IPS-NIHi7 (cell line): ENCODE measurements at regions not wholly inside any gene's neighbourhood (a gene's known extent, or its start where the extent isn't known, plus 50 kb on each side); places are given as distances from the start of the nearest gene placed in this dataset.
A peak's percentile ranks its signal among the peaks of the same experiment; 100 is the strongest.

Experiments
- DNase-seq: peaks from one replicate; pipeline ENCODE4 v3.0.0; 2012; ENCODE audit warnings: mixed read lengths; ENCODE audit errors: extremely low spot score

DNA sequence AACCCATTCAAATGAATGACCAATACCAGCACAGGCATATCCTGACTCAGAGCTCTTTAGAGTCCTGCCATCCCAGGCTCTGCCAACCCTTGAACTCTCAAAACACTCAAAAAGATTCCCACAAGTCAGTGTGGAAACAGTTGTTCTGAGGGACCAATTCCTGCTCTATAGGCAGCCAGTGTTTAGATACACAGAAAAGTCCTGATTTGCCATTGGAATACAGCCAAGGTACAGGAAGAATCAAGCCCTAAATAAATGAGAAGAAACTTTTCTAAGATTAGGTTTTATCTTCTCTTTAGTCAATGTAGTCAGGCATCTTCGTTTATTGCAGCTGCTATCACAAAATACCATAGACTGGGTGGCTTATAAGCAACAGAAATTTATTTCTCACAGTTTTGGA, 626.8 kb upstream of the ARID1B start:
- DNase-seq = no peak

DNA sequence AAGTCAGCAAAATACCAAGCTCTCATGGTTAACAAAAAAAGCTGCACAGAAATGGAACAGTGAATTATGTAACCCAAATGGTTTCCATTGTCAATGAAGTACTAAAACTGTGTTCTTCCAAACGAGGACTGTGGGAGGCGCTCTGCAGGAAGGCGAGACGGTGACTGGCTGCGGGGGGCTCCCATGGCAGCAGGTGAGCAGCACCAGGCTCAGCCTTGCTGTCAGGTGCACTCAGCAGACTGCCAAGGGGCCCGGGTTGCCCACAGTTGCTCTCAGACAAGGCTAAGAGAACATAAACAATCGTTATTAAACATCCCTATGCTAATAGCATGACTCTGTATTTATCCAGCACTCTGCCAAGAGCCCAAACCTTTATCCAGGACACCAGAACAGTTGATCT, 630.3 kb upstream of the ARID1B start:
- no peak for DNase-seq

DNA sequence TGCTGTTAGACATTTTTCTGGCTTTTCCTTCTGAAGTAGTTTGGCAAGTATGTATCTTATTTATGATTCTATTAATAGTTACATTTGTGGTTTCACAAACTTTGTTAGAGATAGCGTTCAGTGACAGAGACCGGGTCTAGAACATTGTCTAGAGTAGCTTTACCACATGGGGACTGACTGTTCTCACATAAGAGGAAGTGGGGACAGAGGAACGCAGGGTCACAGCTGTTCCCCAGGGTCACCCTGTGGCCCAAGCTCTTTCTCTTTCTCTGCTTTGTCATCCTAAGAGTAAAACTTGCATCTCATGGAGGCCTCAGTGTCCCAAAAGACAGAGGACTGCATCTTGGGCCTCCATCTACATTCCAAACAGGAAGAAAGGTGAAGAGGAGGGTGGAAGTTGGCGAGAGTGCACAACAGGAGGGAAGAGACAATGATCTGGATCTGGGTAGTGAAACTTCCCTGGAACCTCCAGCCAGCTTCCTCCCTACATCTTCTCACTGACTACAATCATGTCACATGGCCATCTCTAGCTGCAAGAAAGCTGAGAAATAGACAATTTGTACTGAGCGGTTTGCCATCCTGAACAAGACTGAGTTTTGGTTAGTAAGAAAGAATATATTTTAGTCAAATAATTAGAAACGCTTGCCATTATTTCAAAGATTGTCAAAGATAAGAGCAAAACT, 645.8 kb upstream of the ARID1B start:
- no peak for DNase-seq

DNA sequence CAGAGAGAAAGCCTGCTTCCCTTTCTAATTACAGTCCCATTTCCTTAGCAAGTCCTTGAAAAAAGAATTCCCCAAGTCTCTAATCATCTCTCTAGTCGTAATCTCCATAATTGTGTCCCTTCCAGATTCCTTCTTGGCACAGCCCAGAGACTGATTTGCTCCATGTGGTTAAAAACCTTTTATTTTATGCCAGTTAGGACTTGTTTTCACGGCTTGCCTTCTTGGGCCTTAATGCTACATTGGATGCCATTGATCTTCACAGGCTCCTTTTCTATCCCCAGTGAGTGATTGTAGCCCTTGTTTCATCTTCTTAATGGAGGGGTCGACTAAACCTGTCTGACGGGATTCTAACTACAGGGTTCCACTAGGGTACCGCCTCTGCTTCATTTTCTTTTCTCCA, 650.6 kb upstream of the ARID1B start:
- DNase-seq = no peak

DNA sequence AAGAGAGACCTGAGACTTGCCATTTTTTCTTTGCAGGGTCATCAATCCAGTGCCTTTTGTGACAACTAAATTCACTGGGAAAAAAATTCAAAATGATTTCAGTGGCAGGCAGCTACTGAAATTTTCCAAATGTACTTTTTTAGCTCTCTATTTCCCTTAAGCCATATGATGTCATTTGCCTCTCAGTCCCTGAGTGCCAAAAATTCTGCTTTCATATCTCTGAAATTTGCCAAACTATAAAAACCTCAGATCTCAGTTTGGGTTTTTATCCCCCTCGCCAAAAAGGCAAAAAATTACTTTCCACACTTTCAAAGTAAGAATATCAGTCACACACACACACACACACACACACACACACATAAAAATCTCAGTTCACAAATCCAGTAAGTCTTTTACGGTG, 651.3 kb upstream of the ARID1B start:
- DNase-seq = no peak

DNA sequence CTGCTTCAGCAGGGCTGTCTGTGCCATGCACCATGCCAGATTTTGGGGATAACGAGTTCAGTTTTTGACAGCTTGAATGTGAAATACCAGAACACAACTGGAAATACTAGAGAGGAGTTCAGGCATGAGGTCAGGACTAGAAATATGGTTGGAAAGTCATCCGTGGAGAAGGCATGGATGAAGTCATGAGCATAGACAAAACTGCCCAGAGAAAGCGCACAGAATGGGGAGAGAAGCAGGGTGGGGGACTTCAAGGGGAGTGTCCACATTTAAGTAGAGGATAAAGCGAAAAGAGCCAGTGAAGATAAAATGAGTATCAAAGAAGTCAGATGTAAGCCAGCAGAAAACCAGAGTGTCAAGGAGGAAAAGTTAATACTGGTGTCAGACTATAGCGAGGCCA, 653.4 kb upstream of the ARID1B start:
- no peak for DNase-seq

DNA sequence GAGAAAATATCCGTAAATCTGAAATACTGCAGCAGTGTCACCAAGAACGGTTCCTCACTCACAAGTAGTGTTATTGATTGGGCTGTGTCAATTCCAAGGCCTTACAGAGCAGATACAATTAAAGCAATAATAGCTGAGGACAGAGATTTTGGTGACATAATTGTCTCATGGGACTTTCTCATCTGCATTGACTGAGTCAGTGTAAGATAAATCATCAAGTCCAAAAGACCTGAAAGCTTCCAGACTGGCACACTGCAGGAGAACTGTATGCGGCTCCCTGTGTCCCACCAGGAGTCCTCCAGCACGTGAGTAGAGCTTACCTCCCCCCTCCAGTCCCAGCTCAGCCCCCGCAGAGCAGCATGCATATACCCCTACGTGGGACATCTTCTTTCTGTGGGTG, 655.2 kb upstream of the ARID1B start:
- DNase-seq = no peak

DNA sequence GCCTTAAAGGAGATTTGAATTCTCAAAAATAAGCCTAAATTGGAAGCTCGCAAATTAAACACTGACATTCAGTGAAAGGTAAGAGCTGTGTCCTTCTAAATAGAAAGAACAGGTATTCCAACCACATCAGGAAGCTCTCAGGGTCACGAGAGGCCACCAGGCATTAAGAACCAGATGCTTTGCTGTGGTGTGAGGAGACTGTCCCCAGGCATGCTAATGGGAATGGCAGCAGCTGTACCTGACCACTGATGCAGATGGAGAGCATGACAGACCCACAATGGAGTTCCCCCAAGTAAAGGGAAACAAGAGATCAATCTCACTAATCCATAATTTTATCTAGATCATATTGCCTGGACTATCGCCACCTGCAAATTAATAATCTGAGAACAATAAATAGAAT, 658.9 kb upstream of the NOX3 start:
- no peak for DNase-seq

DNA sequence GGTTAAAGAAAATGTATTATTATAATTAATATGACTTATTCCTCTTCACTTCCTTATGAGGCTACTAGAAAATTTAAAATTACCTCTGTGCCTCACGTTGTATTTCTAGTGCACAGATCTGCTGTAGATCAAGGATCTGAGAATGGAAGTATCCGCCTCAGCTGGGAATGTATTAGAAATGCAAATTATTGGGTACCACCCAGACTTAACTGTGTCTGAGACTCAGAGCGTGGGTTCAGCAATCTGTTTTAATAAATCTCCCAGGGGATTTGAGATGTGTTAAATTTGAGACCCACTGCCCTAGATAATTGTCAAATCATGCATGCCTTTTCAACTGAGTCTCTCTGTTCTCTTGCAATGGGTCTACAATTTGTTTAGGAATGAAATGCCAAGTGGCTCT, 658.0 kb upstream of the NOX3 start:
- DNase-seq = no peak

DNA sequence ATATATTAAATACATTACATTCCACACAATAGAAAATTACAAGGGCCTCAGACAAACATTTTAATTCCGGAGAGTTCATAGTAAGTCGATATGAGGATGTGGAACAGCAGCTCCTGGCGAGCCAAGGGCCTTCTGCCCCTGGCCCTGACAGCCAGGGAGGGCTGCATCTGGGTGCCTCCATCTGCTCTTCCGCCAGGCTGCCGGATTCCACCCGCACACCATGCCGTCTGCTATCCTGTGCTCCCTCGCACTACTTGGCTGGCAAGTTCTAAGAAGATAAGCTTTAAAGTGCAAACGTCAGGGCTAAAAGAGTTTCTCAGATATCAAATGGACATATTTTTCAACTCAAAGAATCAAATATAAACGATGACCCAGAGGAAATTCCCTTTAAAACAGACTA, 656.3 kb upstream of the NOX3 start:
- no peak for DNase-seq

DNA sequence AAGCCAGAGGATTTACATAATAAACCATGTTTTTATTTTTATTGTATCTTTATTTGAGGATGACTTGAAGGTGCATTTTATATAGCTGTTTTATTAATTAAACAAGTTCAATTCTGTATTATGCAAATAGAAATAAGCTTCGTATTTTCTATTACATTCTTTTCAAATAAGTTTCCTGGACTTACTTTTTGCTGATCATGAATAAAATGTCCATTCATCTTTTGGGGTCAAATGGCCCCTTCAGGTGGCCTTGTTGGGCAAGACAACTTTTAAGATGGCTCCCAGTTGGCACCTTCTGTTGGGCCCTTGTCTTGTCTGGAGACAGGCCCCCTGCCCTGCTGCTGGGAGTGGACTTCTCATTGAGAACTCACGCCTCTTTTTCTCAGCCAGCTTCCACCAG, 654.6 kb upstream of the NOX3 start:
- no peak for DNase-seq

DNA sequence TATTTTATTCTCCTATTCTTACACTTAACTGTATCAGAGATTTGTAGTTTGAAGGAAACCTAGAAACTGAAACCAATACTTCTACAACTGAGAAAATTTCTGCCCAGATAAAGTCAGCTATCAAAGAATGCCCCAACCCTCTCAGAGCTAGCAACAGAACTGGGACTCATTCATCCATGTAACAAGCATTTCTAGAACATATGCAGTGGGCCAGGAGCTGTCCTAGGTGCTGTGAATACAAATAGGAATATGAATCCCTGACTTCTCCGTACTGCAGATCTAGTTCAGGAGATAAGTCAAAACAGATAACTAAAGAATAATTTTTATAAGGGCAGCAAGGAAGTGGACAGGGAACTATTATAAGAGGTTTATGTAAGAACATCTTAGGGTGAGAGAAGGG, 654.1 kb upstream of the NOX3 start:
- DNase-seq = no peak

DNA sequence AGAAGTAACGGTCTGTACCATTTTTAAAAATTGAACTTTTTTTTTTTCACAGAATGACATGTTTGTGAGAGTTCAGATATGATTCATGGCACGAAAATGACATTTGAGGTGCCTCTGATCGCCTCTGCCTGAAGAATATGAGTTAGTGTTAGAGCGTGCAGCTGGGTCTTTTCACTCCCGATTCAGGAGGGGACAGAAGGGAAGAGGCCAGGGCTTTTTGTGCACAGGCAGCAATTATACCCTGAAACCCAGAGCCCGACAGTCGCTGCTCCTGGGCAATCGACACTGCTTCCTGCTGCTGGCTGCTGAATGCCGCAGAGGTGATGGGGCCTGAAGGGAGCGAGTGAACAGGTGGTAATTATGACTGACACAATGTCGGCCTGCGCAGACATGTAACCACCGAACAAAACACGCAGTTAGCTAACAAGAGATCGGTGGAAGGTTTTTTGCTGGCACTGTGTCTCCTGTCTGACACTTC, 652.0 kb upstream of the NOX3 start:
- no peak for DNase-seq

DNA sequence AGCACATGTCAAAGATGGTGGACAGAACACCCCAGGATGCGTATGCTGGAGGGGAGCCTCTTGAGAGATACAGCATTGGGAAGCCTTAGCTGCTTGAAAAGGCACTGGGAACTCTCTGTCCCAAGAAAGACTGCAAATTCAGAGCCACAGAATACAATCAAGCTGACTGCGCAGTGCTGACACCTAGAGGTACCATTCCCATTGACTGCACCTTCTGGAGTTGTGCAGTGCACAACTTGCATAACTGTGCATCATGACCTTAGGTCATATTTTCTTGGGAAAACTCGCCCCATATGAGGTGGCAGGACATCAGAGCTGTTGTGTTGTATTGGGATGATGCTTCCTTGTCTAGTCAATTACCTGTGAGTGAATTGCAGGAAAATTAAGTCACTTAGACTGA, 646.5 kb upstream of the NOX3 start:
- DNase-seq = peak; percentile 54

DNA sequence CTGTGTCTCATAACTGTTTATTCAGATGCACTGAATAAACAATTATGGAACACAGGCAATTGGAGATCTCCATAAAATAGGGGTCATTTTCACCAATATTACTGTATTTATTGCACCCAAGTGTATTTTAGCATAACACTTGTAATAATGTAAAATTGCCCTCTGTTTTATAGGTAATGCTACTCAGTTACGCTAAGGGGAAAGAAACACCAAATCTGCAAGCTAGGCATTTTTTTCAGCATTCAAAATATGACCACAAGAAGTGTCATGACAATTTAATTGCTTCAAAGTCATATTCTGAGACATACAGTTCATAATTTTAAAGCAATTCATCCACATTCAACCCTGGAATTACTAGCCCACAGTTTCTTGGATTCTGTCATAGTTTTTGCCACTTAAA, 643.2 kb upstream of the NOX3 start:
- no peak for DNase-seq

DNA sequence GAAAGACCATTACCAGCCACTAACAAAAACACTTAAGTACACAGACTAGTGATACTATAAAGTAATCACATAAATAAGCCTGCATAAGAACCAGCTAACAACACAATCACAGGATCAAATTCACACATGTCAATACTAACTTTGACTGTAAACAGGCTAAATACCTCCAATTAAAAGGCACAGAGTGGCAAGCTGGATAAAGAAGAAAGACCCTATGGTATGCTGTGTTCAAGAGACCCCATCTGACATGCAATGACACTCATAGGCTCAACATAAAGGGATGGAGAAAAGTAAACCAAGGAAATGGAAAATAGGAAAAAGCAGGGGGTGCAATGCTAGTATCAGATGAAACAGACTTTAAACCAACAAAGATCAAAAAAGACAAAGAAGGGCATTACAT, 631.8 kb upstream of the NOX3 start:
- DNase-seq = no peak

DNA sequence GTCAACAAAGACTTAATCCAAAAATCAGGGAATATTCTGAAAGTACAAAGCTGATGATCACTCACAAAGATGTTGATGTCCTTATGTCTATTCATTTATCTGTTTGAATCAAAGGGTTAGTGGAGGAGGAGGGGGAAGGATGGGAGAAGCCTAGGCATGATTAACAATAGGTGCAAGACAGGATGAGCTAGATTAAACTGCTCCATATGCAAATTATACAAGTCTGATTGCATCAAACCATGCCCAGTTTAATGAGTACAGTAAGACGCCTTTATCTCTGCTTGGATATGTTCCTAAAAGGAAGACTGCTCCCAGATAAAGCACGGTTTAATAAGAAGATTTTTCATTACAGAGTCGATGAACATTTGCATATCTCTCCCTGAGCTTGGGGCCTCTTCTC, 626.4 kb upstream of the NOX3 start:
- no peak for DNase-seq

DNA sequence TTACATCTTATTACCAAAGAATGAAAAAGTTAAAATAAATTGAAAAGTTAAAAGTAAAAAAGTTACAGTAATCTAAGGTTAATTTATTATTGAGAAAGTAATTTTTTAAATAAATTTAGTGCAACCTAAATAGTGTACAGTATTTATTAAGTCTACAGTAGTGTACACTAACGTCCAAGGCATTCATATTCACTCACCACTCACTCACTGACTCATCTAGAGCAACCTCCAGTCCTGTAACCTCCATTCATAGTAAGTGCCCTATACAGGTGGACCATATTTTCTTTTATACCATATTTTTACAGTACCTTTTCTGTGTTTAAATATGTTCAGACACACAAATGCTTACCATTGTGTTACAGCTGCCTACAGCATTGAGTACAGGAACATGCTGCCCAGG, 624.7 kb upstream of the NOX3 start:
- DNase-seq = no peak

DNA sequence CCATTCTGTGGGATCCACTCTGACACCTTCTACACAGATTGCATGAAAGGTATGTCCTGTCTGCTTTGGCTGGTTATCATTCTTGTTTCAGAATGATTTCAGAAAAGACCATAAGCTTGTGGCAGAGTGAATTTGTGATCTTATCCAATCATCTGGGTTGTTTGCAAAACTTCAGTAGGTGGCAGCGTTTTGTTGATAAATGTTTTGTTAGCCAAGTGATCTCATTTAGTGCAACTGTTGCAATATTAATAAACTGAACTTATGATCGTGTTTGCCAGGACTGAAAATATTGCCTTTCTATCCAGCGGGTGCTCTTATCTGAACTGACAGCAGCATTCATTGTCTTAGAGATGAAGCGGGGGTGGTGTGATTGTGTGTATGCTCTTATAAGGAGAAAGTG, 613.2 kb upstream of the NOX3 start:
- DNase-seq = no peak

DNA sequence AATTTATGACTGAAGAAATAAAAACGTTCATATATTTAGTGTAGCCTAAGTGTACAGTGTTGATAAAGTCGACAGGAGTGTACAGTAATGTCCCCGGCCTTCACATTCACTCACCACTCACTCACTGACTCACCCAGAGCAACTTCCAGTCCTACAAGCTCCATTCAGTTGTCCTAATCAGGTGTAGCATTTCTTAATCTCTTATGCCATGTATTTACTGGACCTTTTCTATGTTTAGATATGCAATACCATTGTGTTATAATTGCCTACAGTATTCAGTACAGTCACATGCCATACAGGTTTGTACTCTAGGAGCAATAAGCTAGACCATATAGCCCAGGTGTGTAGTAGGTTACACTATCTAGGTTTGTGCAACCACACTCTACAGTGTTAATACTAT, 610.2 kb upstream of the NOX3 start:
- no peak for DNase-seq

DNA sequence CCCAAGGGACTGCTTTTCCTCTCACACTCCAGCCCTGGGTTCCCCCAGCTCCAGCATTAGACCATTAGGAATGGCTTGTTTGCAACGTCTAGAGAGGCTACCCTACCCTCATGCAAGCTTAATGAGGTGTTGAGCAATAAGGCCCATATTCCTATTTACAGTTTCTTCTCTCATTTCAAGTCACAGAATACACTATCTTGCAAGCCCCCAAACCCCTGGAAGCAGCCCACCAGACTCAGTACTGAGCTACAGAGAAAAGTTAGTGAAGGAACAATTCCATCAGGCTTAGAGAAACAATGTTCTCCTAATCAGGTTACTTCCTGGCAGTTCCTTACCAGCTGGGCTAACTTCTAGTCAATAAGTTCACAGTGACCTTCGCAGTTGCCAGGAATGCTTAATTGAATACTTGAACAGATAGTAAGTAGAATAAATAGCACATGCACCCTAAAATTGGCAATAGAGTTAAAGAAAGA, 606.5 kb upstream of the NOX3 start:
- no peak for DNase-seq

DNA sequence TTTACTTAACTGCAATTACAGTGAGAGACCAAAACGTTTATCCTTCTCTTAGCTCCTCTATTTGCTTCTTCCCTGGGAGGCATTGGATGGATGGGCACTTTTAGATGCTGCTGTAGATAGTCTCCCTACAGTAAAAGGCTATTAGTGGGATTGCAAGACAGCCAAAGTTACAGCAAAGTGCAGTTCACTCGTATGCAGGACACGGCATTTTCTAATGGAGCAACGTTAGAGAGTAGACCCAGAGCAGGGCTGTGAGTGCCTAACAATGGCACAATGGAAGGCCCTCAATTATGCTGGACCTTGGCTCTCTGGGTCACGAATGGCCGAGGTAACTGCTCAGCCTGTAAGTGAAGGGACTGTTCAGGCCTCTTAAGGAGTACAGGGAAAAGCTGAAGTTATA, 605.8 kb upstream of the NOX3 start:
- no peak for DNase-seq

DNA sequence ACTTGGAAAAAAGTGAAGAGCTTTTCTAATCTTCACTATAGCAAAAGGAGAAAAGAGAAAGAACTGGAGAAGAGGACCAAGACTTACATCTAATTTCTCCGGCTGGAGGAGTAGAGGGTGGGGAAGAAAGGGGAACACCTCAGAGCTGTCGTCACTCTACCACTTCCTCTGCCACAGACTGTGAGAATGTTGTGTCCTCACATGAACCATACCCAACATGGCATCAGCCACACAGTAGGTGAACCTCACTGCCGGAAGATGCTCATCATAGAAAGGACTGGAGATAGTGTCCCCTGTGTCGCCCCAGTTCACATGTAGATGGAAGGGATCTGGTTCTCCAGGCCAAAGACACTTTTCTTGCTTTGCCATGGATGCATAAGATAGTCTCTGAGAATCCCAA, 604.4 kb upstream of the NOX3 start:
- DNase-seq = no peak

DNA sequence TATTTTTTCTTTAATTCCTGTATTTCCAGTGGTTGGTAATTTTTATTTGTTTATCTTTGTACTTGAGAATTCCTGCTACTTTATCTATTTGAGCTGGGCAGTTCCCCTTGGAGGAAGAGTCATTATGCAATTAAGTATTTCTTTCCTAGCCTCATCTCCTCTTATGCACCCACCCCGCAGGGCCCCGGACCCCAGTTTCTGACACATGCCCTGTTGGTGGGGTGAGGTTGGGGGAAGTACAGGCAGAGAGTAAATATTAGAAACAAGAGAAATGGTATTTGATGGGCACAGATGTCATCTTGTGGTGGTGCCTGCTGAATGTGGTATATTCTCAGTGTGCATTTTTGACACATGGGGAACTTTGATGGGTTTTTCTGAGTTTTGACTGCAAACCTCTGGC, 602.7 kb upstream of the NOX3 start:
- no peak for DNase-seq
